ENCODE measurements at regions not wholly inside any gene's neighbourhood (a gene's known extent, or its start where the extent isn't known, plus 50 kb on each side); places are given as distances from the start of the nearest gene placed in this dataset.

DNA sequence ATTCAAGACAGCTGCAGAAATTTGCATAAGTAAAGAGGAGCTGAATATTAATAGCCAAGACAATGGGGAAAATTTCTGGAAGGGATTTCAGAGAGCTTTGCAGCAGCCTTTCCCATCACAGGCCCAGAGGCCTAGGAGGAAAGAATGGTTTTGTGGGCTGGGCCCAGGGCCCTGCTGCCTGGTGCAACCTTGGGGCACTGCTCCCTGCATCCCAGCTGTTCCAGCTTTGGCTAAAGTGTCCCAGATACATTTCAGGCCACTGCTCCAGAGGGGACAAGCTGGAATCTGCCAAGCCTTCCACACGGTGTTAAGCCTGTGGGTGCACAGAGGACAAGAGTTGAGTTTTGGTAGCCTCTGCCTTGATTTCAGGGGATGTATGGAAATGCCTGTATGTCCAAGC lies 185.6 kb upstream of the SFRP2 start:
- DNase-seq, result no peak

DNA sequence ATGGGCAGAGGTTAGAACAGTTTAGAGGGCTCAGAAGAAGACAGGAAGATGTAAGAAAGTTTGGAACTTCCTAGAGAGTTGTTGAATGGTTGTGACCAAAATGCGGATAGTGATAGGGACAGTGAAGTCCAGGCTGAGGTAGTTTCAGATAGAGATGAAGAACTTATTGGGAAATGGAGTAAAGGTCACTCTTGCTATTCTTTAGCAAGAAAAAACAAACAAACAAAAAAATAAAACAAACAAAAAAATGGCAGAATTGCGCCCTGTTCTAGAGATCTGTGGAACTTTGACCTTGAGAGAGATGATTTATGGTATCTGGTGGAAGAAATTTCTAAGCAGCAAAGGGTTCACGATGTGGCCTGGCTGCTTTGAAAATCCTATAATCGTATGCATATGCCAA lies 185.1 kb upstream of the SFRP2 start:
- DNase-seq, result no peak

GRCh38 chr4:153971899-153972298 lies 183.0 kb upstream of the SFRP2 start:
- no peak for DNase-seq

DNA sequence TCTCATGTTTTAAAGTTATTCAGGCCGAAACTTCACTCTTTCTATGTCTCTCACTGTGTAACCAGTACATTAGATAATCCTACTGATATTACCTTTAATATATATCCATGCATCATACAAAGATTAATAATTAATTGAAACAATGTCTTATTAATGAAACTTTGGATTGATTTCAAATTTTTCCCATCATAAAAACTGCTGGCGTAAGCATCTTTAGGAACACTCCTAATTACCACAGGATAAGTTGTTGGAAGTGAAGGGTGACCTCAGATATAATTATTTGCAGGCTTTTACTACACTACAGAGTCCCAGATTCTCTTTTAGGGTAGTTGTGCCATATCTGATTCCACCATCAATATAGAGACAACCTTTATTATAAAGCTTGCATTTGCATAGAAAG lies 181.3 kb upstream of the SFRP2 start:
- DNase-seq, result no peak

DNA sequence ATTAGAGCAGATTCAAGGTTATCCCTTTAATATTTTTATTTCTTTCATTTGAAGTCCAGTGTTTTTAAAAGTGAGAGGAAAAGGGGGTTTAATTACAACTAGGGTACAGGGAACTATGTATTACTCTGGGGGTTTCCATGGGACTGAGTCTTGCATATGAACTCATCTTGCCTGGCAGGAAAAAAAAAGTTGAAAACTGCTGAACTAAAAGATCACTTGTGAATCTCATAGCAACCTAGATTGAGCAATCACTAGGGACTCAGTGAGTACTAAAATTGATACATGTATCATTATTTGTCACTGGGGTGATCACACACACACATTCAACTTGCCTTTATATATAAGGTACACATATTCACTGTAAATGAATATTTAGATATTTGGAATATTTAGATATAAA lies 180.7 kb upstream of the SFRP2 start:
- no peak for DNase-seq

DNA sequence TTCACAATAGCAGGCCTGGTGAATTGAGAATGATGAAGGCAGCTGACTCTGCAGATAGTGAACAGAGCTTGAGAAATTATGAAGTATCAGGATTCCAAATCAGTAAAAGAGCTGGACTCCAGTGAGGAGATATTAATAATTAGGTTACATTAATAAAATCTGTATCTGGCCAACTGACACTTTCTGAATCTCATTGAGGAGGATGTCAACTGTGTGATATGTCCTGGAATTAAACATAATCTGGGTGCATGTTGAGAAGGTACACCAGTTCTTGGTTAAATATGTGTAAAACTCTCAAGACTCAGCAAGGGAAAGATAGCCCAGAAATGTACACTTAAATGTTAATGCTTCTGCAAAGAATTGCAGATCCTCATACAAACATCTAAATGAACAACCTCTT lies 177.8 kb upstream of the SFRP2 start:
- DNase-seq, result no peak

DNA sequence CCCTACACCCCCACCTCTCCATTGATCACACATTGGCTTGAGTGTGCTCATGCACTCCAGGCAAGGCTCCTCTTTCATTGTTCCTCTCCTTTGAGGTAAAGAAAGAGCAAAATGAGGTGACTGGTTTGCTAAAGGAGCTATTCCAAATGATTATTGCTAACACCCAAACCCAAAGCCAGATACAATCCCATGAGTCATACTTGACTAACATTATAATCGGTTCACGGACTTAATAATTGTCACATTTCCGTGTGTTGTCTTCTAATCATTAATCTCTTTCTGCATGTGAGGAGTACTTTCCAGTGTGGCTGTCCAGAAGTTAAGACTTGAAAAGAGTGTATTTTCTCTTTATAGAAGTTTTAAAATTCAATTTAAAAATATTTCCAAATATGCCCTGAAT lies 174.3 kb upstream of the SFRP2 start:
- no peak for DNase-seq

DNA sequence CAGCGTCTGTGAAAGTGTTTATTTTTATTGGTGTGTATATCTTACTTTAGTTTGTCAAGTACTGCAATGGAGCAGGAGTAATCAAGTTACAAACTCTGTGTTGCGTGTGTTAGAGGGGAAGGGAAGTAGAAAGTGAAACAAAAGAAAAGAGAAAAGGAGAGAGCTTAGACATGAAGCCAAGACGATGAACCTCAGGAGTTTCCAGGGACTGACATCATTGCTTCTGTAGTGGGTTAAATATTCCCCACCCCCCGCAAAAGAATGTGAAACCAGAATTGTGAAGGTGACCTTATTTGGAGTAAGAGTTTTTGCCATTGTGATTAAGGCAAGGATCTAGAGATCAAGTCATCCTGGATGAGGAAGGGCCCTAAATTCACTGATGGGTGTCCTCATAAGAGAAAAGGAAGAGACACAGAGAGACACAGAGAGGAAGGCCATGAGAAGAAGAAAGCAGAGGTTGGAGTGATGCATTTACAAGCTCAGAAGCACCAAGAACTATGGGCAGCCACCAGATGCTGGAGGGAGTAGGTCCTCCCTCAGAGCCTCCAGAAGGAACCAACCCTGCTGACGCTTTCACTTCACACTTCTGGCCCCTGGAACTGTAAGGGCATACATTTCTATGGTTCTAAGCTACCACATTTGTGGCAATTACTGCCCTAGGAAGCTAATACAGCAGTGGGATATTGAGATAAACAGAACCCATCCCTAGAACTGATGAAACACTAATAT lies 173.6 kb upstream of the SFRP2 start:
- DNase-seq, result no peak

GRCh38 chr4:153955327-153955726 lies 166.4 kb upstream of the SFRP2 start:
- DNase-seq, result no peak

GRCh38 chr4:153954654-153955053 lies 165.8 kb upstream of the SFRP2 start:
- no peak for DNase-seq

DNA sequence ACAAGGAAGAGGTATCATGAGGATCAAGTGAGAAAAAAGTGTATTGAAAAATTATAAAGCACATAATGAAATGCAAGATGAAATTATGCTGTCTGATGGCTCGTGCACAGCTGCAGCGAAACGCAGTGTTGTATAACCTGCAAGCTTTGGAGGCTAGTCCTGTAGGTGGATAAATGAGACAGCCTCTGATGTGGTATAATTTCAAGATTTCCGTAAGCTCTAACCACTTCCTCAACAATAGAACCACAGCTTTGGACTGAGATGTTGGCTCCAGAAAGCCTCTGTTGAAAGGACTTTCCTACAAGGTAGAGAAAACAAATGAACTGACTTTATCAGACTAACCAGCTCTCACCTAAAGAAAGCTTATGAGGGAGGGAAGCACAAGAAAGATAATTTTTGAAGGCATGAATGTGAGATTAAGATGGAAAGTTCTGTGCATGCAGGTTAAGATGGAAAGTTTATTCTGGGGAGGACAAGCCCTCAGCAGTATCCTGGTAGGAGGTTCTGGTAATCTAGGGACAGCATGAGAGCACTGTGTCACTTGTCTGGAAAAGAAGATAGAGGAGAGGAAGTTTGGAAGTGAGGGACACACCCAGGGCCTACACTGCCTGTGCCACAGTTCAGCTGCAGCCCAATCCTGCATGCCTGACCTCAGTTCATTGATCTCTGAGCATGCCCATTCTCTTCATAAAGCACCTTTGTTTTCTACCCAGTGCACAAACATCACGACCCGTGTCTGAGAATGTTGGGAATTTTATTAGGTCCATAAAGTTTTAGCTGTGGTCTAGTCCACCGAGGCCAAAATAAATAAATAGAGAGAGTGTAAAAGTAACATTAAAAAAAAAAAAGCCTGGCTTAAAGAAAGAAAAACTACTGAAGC lies 161.5 kb upstream of the SFRP2 start:
- no peak for DNase-seq

DNA sequence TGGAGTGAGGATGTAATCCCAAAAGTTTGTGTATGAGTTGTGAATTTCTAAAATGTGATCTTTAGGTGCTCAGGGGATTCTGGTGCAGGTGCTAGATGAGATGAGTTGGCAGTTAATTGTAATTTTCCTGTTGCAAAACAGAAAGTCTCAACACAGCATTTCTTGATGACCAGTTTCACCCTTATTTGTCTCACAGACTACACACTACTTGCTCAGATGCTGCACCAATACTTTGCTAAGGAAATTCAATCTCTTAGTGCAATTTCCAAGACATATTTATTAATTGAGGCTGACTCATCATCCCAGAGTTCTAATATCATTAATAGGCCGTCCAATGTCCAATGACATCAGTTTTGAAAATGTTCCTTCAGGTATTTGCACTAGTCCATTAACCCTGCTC lies 159.2 kb upstream of the SFRP2 start:
- no peak for DNase-seq

DNA sequence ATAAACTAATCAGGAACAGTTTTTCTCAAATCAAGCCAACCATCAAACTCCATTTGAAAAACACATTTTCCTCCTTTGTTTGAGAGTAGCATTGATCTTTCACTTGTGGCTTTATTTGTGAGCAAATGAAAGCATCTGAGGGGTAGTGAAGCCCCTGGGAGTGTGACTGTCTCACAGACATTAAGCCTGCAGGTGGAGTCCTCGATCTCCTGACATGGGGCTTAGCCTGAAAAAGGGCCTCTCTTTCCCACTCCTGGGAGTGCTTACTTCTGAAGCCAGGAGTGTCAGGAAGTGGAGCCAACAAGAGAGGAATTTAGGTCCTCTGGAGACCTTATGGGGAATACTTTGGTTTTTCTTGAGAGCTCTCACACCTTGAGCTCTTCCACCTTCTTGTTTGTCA lies 158.2 kb upstream of the SFRP2 start:
- no peak for DNase-seq

GRCh38 chr4:153945704-153946103 lies 156.8 kb upstream of the SFRP2 start:
- no peak for DNase-seq

DNA sequence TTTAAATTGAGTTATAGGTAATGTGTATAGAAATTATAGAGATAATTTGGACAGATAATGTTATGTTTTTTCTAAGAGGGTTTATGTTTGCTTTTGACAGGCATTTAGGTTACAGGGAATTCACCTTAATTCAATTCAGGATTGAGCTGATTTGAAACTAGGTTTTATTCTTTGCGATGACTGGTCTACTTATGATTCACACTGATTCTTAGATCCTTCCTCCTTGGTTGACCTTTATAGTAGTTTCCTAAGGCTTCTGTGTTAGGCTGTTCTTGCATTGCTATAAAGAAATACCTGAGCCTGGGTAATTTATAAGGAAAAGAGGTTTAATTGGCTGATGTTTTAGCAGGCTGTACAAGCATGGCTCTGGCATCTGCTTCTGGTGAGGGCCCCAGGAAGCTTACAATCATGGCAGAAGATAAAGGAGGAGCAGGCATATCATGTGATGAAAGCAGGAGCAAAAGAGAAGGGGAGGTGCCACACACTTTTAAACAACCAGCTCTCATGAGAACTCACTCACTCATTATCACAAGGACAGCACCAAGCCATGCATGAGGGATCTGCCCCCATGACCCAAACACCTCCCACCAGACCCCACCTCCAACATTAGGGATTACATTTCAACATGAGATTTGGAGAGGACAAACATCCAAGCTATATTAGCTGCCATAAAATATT lies 155.0 kb upstream of the SFRP2 start:
- DNase-seq, result no peak

DNA sequence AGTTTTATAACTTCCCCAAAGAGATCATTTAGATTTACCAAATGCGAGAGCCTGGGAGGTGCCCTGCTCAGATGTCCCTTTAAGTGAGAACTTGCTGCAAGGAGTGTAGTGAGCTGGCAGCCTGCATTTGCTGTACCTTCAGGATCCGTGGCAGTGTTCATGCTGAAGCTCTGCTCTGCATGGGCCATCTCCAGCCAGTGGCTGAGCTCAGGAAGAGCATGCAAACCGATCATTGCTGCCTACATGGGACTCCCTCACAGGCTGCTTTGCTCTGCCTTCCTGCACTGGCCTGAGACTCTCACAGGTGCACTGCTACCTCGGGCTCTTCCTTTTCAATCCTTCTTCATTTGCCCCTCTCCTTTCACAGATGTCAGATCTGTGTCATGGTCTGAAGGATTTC lies 152.0 kb upstream of the SFRP2 start:
- no peak for DNase-seq

- DNase-seq, result no peak
Observed at GRCh38 chr4:153939570-153939969, 150.7 kb upstream of the SFRP2 start.

GRCh38 chr4:153938994-153939393 lies 150.1 kb upstream of the SFRP2 start:
- no peak for DNase-seq

GRCh38 chr4:153937289-153937688 lies 148.4 kb upstream of the SFRP2 start:
- no peak for DNase-seq

DNA sequence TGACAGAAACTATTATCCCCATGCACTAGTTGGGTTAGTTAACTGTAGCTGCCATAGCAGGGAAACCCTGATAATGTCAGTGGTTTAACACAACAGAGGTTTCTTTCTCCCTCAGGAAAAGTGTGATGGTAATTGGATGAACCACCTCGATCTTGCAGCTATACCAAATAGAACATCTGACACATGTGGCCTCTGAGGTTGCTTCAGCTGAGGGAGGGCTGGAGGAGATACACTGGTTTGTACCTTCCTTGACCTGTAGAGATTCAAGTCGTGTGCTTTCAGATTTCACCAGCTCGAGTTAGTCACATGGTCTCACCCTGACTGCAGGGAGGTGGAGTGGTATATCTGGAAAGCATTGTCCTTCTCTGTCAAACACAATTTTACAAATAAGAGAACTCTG lies 147.2 kb upstream of the SFRP2 start:
- DNase-seq, result no peak

DNA sequence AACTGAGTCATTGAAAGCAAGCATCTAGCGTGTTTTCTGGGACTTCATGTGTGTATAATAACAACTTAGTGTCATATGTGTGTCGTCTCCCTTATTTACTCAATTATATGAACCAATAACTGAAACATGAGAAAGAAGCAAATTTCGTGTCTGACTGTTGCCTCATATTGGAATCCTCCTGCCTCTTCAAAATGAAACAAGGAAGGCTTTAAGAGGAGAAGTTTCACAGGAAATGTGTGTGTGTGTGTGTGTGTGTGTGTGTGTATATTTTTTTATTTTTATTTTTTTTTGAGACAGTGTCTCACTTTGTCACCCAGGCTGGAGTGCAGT lies 145.8 kb upstream of the SFRP2 start:
- no peak for DNase-seq

- no peak for DNase-seq
Observed at GRCh38 chr4:153933915-153934687, 145.2 kb upstream of the SFRP2 start.

DNA sequence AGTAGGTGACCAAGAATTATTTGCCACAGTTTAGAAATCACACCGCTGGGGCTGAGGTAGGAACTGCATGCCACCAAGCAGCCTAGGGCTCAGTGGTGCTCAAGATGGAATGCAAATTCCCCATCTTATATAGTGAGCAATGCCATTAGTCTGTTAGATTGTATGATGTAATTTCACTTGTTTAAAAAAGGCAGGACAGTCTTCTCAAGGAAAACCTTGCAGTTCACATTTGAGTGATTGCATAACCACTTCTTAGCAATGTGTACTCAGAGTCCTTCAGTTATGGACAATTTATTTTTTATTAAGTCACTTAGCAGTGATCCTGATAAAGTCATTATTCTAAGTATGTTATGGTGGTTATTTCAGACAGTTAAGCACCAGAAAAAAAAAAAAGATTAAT lies 142.9 kb upstream of the SFRP2 start:
- DNase-seq, result no peak
